Muscle of leg (tissue), 3 donors: ENCODE measurements at regions not wholly inside any gene's neighbourhood (a gene's known extent, or its start where the extent isn't known, plus 50 kb on each side); places are given as distances from the start of the nearest gene placed in this dataset.

Experiments used
- DNase-seq: peaks from one replicate; pipeline ENCODE4 v3.0.0; 2013
- H3K27ac ChIP-seq: one replicate; pipeline ENCODE4 v1.5.1; 2013; ENCODE audit warnings: mild to moderate bottlenecking, low read length, control low read depth
- H3K27me3 ChIP-seq: one replicate; pipeline ENCODE4 v1.6.1; 2013; ENCODE audit warnings: low read length; ENCODE audit not compliant: control insufficient read depth, insufficient read depth
- H3K36me3 ChIP-seq: one replicate; pipeline ENCODE4 v1.6.1; 2013; ENCODE audit warnings: low read length; ENCODE audit not compliant: control insufficient read depth, insufficient read depth
- H3K4me1 ChIP-seq: one replicate; pipeline ENCODE4 v1.6.1; 2013; ENCODE audit warnings: low read length; ENCODE audit not compliant: control insufficient read depth, insufficient read depth
- H3K4me3 ChIP-seq: one replicate; pipeline ENCODE4 v1.5.1; 2013; ENCODE audit warnings: low read length, control low read depth
- H3K9me3 ChIP-seq: replicated peaks from 2 replicates; pipeline ENCODE4 v1.6.1; 2013; ENCODE audit warnings: low read depth, low read length; ENCODE audit not compliant: control insufficient read depth
- WGBS: methylation state at CpG from one replicate; pipeline ENCODE4 v1.1.5; 2013; ENCODE audit warnings: missing lambda C conversion rate; ENCODE audit not compliant: insufficient coverage; 5-methylcytosine and 5-hydroxymethylcytosine counted together

DNA sequence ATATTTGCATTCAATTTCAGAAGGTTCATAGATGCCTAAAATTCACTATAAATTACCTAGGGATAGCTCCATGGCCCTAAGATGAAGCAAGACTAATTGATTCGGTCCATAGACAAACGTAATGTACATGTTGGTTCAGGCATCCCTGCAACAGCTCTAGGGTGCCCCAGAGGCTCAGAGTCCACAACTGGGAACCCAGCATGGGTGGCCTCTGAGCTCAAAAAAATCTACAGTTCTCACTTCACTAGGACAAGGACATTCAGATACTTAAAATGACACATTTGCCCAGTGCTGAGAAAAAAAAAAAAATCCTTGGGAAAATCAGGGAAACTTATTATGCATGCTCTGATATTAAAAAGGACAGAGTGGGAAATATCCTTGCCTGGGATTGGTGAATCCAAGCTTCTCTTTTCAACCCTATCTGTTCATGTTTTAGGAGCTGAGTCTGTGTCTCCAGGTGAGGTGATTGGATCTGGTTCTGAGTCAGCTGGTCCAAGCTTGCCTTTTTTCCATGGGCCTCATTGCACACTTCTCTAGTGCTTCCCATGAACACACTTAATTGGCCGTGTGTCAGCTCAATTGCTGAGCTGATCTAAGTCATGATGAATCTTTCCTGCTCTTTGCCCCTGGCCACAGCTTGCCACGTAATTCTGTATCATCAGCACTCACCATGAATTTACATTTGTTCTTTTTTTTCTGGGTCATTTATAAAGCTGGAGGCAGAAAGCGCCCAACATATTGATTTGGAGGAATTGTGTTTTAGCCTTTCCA, 116.3 kb upstream of the RCN1 start:
- no peaks in the 10 kb centered on the region for H3K9me3 ChIP-seq
- no peak for DNase-seq
- H3K27me3 ChIP-seq, result no peaks in the 10 kb centered on the region

DNA sequence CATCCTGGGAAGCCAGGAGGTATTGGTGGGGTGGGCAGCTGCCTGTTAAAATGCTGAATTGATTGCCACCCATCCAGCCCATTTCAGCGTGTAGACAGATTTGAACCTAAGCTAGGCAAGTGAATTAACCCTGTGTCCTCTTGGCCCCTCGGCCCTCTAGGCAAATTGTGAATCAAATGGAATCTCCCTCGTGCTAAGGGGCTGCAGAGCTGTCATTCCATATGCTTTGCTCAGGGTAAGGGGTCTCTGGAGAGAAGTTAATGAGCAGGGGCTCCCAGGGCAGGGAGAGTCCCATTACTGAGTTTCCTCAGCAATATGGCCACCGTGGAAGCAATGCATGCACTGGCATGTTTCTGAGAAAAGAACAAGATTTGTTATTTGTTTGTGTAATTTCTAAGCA, 117.7 kb upstream of the RCN1 start:
- H3K9me3 ChIP-seq, result no peaks in the 10 kb centered on the region
- no peaks in the 10 kb centered on the region for H3K36me3 ChIP-seq
- no peak overlapping the region for H3K27ac ChIP-seq
- 90% methylated on average over 2 of the region's 4 CpGs for WGBS
- DNase-seq, result no peak
- H3K27me3 ChIP-seq, result no peaks in the 10 kb centered on the region
- no peak overlapping the region for H3K4me3 ChIP-seq
- H3K4me1 ChIP-seq, result no peaks in the 10 kb centered on the region

More for the DNA sequence above, 116.3 kb upstream of the RCN1 start:
- WGBS, result 79% methylated on average over 3 of the region's 5 CpGs
- H3K4me3 ChIP-seq, result no peak overlapping the region
- no peak overlapping the region for H3K27ac ChIP-seq
- H3K4me1 ChIP-seq, result no peaks in the 10 kb centered on the region
- H3K36me3 ChIP-seq, result no peaks in the 10 kb centered on the region

DNA sequence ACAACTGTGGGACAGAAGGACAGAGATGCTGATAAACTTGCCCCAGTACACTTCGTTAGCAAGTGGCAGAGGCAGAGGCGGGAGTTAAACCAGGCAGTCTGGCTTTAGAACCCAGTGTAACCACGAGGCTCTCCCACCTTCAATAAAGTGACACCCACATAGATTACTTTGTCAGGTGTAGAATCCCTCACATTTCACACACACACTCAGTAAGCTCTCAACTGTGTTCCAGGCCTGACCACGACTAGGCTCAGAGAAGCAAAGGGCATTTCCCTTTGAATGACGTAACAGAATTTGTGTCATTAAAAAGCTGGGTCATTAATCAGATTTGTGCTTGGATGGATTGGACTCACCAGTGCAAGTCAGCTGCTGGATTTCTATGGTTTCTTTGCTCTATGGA, 118.3 kb upstream of the RCN1 start:
- Histone ChIP-seq H3K4me3 (no peak overlapping the region), H3K9me3 (no peaks in the 10 kb centered on the region), H3K27ac (no peak overlapping the region), H3K4me1 (no peaks in the 10 kb centered on the region), H3K36me3 (no peaks in the 10 kb centered on the region), H3K27me3 (no peaks in the 10 kb centered on the region)
- 73% methylated on average over 5 of the region's 5 CpGs for WGBS
- DNase-seq, result no peak

DNA sequence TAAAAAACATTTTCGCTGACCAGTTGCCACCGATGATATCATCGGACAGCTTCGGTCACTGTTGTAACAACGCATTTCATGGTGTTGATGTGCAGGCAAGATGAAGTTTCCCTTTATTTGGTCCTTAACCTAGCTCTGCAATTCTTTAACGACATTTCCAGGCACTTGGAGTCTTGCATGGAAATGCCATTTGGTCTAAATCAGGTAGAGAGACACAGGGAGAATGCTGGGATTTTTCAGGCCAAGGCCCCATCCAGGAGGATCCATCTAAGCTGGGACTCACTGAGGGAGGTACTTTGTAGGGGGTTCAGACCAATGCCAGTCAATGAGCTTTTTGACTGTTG, 121.5 kb upstream of the RCN1 start:
- DNase-seq, result peak; percentile 78
- no peak overlapping the region for H3K4me3 ChIP-seq
- no peaks in the 10 kb centered on the region for H3K9me3 ChIP-seq
- no peak overlapping the region for H3K27ac ChIP-seq
- WGBS, result 34% methylated on average over 5 of the region's 6 CpGs
- H3K27me3 ChIP-seq, result no peaks in the 10 kb centered on the region
- no peaks in the 10 kb centered on the region for H3K36me3 ChIP-seq
- H3K4me1 ChIP-seq, result no peaks in the 10 kb centered on the region

DNA sequence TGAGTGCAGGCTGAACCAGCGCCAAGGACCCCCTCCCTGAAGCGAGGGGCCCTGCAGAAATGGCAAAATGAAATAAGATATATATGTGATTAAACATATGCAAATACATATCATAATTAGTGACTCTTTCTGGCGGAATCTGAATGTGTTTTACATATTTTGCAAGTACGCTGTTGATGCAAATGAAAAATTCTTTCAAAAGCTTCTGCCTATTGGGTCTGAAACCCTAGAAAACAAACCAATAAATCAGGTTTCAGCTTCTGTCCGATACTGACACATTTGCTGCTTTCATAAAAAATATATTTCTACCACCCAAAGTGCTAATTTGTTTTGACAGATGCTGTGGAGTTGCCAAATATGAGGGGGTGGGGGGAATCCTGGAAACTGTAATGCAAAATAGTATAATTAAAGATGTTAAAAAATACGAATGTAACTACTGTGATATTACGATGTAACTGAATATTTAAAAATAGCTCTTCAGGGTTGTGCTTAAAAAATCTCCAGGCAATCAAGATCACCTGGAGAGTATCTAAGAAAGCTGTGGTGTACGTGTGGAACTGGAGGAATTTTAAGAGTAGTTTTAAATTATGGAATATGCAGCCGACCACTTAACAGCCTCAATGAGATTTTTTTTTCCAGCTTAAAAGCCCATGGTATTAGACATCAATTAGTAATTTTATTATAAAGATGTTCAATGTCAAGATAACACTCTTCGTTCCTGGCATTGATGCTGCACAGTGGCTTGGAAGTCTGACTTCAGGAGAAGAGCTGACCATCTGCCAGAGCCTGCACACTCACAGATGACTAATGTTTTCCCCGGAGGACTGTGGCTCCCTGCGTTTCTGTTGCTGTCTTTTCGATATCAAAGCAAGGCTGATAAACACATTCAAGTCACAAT, 122.2 kb upstream of the RCN1 start:
- Histone ChIP-seq H3K4me1 (no peaks in the 10 kb centered on the region), H3K9me3 (no peaks in the 10 kb centered on the region), H3K27me3 (no peaks in the 10 kb centered on the region), H3K27ac (no peak overlapping the region), H3K4me3 (no peak overlapping the region), H3K36me3 (no peaks in the 10 kb centered on the region)
- no peak for DNase-seq
- WGBS, result 38% methylated on average over 3 of the region's 13 CpGs

DNA sequence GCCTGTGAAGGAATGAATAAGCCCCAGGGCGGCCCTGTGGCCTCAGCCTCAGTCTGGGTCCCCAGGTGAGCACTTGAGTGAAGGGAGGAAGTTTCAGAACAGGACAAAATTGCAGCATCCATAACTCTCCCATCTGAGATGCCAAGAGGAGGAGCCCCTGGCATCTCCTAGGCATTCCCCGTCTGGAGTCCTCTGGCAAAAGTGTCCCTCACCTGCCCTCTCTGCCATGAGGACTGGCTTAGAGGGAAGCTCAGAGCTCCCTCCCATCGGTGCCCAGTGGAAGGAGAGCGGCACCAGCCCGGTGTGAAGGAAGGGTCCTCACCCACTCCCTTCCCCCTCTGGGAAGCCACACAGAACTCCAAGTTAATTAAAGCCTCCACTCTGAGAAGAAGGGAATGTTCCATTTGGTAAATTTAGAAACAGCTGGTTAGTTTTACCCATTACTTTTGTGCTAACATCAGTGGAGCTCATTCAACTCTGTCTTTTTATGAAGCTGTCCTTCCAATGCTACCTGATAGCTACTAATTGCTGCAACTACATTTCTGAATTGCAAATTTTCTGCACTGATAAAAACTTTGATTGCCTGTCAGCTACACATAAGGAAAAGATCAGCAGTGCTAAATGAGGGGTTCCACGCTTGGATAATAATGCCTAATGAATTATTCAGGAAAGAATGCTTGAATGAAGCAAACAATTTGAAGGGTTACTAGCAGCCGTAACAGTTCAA, 123.3 kb upstream of the RCN1 start:
- 85% methylated on average over 2 of the region's 7 CpGs for WGBS
- Histone ChIP-seq H3K27me3 (no peaks in the 10 kb centered on the region), H3K4me1 (no peaks in the 10 kb centered on the region), H3K27ac (no peak overlapping the region), H3K36me3 (no peaks in the 10 kb centered on the region), H3K4me3 (no peak overlapping the region), H3K9me3 (no peaks in the 10 kb centered on the region)
- no peak for DNase-seq

DNA sequence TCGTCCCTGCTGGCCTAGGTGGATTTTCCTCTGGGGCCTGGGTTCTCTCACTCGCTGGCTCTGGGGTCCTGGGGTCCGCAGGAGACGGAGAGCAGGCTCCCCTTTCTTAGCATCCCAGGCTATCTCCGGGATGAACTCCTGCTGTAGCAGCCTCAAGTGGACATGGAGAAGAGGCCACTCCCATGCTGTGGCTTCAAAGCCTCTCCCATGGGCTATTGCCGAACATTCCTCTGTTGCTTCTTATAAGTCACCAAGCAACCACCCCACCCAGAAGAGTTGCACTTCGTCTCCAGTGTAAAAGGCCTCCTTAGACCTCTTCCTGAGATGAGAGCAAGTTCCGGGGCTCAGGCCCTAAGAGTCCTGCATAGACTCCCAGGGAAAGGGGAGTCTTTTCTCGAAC, 124.0 kb upstream of the RCN1 start:
- 78% methylated on average over 5 of the region's 9 CpGs for WGBS
- Histone ChIP-seq H3K27me3 (no peaks in the 10 kb centered on the region), H3K9me3 (no peaks in the 10 kb centered on the region), H3K4me3 (no peak overlapping the region), H3K4me1 (no peaks in the 10 kb centered on the region), H3K36me3 (no peaks in the 10 kb centered on the region), H3K27ac (no peak overlapping the region)
- DNase-seq, result no peak

DNA sequence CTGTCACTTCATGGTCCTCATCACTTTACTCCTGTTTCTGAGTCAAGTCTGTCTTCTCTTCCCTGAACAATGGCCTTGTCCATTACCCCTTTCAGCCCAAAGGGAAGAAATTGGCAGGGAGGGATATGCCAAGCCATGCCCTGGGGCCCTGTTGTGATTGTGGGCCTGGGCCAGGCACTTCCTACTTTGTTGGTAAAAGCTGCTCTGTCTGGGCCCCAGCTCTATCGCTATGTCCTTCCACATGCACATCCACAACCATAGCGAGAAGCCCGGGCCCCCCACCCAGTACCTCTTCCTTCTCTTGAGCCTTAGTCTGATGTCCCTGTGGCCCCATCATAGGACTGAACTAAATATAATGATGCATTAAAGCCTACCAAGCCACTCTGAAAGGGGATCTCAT, 126.7 kb upstream of the RCN1 start:
- DNase-seq, result no peak
- no peak overlapping the region for H3K4me3 ChIP-seq
- H3K36me3 ChIP-seq, result no peaks in the 10 kb centered on the region
- no peak overlapping the region for H3K27ac ChIP-seq
- WGBS, result no CpG with 5 or more reads among the region's 3 CpGs
- H3K9me3 ChIP-seq, result no peaks in the 10 kb centered on the region
- no peaks in the 10 kb centered on the region for H3K27me3 ChIP-seq
- no peaks in the 10 kb centered on the region for H3K4me1 ChIP-seq

DNA sequence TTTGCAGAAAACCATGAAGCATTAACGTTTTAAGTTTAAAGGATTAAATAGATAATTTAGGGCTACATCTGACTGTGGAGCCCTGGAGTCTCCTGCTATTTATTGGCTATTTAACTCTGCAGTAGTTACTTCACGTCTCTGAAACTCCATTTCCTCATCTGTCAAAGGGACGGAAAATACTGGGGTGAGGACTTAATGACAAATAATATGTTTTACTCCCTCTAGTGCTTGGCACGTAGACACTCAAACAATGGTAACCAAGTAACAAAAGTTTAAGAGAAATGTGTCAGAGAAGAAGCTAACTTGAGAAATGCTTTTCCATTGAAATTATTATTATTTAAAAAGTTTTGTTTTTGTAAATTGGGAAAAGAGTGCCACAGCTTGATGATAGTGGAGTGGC, 130.7 kb upstream of the RCN1 start:
- Histone ChIP-seq H3K27me3 (no peaks in the 10 kb centered on the region), H3K4me3 (no peak overlapping the region), H3K36me3 (no peaks in the 10 kb centered on the region), H3K4me1 (no peaks in the 10 kb centered on the region), H3K9me3 (no peaks in the 10 kb centered on the region), H3K27ac (no peak overlapping the region)
- no CpG with 5 or more reads among the region's 4 CpGs for WGBS
- DNase-seq, result peak; percentile 51

DNA sequence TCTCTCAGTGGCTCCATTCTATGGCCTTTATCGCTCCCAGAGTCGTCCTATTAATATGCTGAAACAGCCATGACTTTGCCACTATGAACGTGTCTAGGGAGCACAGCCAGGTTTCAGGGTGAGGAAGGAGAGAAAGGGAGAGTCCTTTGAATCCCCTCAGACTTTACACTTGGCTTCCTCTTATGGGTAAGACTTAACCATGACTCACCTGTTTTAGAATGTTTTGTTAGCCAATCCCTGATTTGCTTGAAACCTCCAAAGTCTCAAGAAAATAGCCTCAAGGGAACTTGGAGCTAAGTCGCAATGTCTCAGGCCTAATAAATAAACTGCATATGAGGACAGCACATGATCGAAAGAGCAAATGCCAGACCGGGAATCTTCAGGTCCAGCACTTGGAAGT, 131.2 kb upstream of the RCN1 start:
- DNase-seq, result no peak
- no peaks in the 10 kb centered on the region for H3K4me1 ChIP-seq

More for the DNA sequence above, 131.2 kb upstream of the RCN1 start:
- Histone ChIP-seq H3K4me3 (no peak overlapping the region), H3K36me3 (no peaks in the 10 kb centered on the region), H3K9me3 (no peaks in the 10 kb centered on the region), H3K27me3 (no peaks in the 10 kb centered on the region), H3K27ac (no peak overlapping the region)
- WGBS, result 57% methylated on average over 3 of the region's 6 CpGs
